GM12864 (cell line): ENCODE measurements at regions not wholly inside any gene's neighbourhood (a gene's known extent, or its start where the extent isn't known, plus 50 kb on each side); places are given as distances from the start of the nearest gene placed in this dataset.

Experiments used
- DNase-seq: peaks from one replicate; pipeline ENCODE4 v3.0.0-alpha.2; 2011; ENCODE audit warnings: low read depth
- H3K4me3 ChIP-seq: 2 replicates; pipeline ENCODE4 v1.5.1; 2011; ENCODE audit warnings: mild to moderate bottlenecking, low read depth, low read length, control low read depth
- TF ChIP-seq, protein P1 (sequence below): IDR thresholded peaks from 2 replicates; pipeline ENCODE4 v1.5.1; 2011; ENCODE audit warnings: low read depth, mild to moderate bottlenecking, moderate library complexity, low read length, control low read depth, inconsistent platforms; ENCODE audit errors: missing control alignments

DNA sequence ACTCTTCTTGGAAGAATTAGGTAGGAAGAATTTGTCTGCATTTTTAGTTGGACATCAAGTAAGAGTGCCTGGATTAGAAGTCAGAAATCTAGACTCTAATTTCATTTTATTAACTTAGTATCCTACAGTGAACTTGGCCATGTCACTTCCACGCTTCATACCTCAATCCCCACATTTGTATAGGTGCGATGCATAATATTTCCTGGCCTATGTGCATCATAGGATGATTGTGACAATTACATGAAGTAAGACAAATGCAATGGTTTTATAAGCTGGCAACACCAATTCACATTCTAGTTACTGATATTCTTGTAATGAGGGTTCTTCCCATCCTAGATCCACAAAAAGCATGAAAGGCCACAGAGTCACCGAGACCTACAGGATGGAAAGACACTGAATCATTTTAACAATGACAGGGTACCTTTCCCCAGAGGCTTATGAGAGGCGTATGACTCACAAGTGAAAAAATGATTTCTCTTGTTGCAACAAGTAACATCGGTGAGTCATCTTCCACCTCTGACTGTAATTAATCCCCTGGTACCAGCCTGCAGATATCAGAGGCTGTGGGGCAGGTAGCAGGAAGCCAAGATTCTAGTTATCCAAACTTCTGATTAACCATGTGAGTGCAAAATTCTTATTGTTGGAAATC lies 56.0 kb upstream of the OR5AK2 start:
- H3K4me3 ChIP-seq, result no peak overlapping the region
- TF ChIP-seq, protein P1, sequence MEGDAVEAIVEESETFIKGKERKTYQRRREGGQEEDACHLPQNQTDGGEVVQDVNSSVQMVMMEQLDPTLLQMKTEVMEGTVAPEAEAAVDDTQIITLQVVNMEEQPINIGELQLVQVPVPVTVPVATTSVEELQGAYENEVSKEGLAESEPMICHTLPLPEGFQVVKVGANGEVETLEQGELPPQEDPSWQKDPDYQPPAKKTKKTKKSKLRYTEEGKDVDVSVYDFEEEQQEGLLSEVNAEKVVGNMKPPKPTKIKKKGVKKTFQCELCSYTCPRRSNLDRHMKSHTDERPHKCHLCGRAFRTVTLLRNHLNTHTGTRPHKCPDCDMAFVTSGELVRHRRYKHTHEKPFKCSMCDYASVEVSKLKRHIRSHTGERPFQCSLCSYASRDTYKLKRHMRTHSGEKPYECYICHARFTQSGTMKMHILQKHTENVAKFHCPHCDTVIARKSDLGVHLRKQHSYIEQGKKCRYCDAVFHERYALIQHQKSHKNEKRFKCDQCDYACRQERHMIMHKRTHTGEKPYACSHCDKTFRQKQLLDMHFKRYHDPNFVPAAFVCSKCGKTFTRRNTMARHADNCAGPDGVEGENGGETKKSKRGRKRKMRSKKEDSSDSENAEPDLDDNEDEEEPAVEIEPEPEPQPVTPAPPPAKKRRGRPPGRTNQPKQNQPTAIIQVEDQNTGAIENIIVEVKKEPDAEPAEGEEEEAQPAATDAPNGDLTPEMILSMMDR, result no peak
- no peak for DNase-seq

DNA sequence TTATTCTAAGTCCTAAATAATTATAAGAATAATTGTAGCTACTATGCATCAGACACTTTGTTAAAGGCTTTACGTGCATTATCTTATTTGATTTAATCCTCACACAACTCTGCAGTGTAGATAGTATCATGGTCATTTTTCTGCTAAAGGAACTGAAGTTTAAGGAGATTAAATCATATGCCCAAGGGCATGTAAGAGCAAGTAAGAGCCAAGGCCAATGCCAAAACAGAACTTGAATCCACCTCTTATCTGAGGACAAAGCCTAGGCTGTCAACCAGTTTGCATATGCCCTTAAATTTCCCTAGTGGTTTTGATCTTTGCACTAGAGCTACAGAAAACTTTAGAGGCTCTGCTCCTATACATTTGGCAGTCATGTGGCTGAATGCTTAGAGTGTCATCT lies 65.6 kb upstream of the OR5AK2 start:
- TF ChIP-seq, protein P1, result no peak
- no peak for DNase-seq
- no peak overlapping the region for H3K4me3 ChIP-seq

DNA sequence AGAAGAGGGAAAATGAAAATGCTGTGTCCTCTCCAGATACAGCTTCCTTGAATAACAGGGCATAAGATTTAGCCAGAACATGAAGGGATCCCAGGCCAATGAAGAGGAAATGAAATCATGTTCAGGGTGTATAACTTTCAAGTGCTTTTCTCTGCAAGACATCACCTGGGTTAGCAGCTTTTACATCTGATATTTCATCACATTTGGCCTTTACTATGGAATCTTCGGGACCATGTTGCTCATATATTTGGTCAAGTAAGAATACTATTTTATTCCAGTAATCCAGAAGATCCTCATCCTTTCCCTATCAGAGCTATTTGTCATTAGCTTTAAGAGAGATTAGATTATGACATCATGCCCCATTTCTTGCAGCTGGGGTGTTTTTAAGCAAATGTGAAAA lies 66.3 kb upstream of the OR5AK2 start:
- H3K4me3 ChIP-seq, result no peak overlapping the region
- TF ChIP-seq, protein P1, result no peak
- DNase-seq, result no peak

DNA sequence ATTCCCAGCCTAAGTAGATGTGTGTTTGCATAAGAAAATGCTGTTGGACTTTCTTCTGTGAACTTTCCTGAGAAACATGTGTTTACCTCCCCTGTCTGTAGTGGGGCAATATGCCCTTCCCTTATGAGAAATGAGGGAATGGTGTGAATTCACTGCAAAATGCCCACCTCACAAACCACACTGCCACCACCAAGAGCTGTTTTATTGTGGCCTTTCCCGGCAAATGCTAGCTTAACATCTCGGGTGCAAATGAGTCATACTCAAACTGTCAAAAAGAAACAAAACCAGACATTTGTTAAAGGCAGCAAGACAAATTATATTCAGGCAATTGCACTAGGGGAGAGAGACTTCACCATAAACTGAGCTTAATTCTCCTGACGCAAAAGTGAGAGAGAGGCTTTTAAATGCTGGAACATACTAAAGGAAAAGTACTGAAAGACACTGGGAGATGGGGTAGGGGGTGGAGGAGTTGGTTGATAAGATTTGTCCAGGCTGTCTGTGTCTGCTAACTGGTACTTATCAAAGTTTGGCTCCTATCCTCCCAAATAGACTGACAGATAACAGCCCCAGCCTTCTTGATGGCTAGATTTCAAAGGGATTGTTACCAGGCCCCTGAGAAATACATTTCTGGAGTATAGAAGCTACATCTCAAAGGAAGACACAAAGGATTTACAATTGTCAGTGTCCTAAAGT lies 70.9 kb upstream of the OR5AK2 start:
- TF ChIP-seq, protein P1, result no peak
- no peak for DNase-seq

DNA sequence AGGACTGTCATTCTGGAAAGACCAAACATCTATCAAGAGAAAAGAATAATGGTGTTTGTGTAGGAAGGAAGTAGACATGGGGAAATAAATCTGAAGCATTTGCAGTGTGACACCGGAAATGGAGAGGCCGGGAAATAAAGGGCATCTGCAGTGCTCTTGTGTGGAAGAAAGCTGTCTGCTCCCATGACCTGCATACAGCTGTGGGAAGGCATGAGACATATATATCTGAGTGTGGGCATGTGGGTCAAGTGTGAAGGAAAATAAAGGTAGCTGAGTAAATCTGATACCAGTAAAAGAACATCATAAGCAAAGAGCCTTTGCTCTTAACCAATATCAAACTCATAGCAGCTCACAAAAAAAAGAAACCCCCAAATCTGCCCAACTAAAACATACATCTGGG lies 72.1 kb upstream of the OR5AK2 start:
- DNase-seq, result no peak
- TF ChIP-seq, protein P1, result no peak
- no peak overlapping the region for H3K4me3 ChIP-seq

More for the DNA sequence above, 70.9 kb upstream of the OR5AK2 start:
- no peak overlapping the region for H3K4me3 ChIP-seq

DNA sequence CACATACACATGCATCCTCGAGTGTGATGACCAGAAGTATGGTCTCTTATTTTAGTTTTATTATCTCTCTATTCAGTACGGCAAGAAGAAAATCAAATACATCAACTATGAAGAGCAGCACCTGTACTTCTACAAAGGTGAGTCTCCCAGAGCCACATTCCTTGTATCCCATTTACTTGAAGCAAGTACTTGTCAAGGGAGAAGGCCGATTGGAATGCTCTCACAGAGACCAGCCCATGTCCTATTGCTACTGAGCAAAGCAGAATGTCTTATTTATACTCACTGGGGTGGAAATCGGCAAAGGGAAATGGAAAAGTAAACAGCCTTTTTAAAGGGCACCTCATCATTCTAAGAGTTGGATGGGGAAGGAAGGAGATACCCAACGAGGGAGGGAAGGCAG lies 72.6 kb upstream of the OR5AK2 start:
- no peak for DNase-seq
- TF ChIP-seq, protein P1, result no peak
- no peak overlapping the region for H3K4me3 ChIP-seq

DNA sequence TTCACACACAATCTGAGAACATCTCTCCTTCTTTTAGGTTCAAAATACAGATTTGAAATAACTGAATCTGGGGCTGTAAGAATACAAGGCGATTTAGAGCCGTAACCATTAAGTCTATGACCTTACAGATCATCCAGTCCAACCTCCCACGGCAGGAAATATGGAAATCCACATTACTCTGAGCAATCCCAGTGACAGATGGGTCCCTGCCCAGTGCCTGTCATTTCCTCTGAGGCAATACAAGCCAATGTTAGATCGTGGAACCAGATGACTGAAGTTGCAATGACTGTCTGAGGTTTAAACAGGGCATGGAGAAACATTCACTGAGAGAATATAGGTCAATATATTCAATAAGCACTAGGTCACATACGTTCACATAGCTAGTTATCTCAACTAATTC lies 77.4 kb upstream of the OR5AK2 start:
- TF ChIP-seq, protein P1, result no peak
- H3K4me3 ChIP-seq, result no peak overlapping the region
- DNase-seq, result no peak
